HG03457 (cell line): ENCODE measurements at regions not wholly inside any gene's neighbourhood (a gene's known extent, or its start where the extent isn't known, plus 50 kb on each side); places are given as distances from the start of the nearest gene placed in this dataset.
"Not testable (repeated sequence)": the region's sequence is repeated elsewhere in the genome, so short reads cannot be mapped to it uniquely, and the experiment has no call there.

ENCODE experiments used
- ATAC-seq: cut with Tn5 transposase; IDR thresholded peaks from one replicate; pipeline ENCODE4 v1.9.1; 2021; ENCODE audit warnings: moderate number of reproducible peaks; ENCODE audit not compliant: unreplicated experiment

- ATAC-seq = no peak
Measured at GRCh38 chr10:63836666-63837442, 315.7 kb downstream of the REEP3 start.

- ATAC-seq = no peak
Measured at GRCh38 chr10:63841761-63842160, 320.6 kb downstream of the REEP3 start.

- no peak for ATAC-seq
Measured at GRCh38 chr10:63843107-63843506, 321.9 kb downstream of the REEP3 start.

GRCh38 chr10:63848871-63849270 lies 327.7 kb downstream of the REEP3 start:
- not testable (repeated sequence) for ATAC-seq

GRCh38 chr10:63862860-63863259 lies 341.7 kb downstream of the REEP3 start:
- ATAC-seq = no peak

GRCh38 chr10:63865210-63865609 lies 344.0 kb downstream of the REEP3 start:
- ATAC-seq = no peak

- ATAC-seq = peak; percentile 86
Measured at GRCh38 chr10:63866075-63866746, 345.0 kb downstream of the REEP3 start.

- no peak for ATAC-seq
Measured at GRCh38 chr10:63866747-63867140, 345.5 kb downstream of the REEP3 start.

GRCh38 chr10:63878428-63878827 lies 357.2 kb downstream of the REEP3 start:
- ATAC-seq = no peak

- ATAC-seq = no peak
Measured at GRCh38 chr10:63883861-63884260, 362.7 kb downstream of the REEP3 start.

GRCh38 chr10:63884426-63884825 lies 363.2 kb downstream of the REEP3 start:
- ATAC-seq = no peak

- ATAC-seq = no peak
Measured at GRCh38 chr10:63885156-63885555, 364.0 kb downstream of the REEP3 start.

- ATAC-seq = no peak
Measured at GRCh38 chr10:63886281-63887022, 365.3 kb downstream of the REEP3 start.

- ATAC-seq = no peak
Measured at GRCh38 chr10:63887023-63887589, 365.9 kb downstream of the REEP3 start.

GRCh38 chr10:63887600-63888370 lies 366.6 kb downstream of the REEP3 start:
- no peak for ATAC-seq

- no peak for ATAC-seq
Measured at GRCh38 chr10:63889803-63890202, 368.6 kb downstream of the REEP3 start.

- ATAC-seq = no peak
Measured at GRCh38 chr10:63896992-63897391, 375.8 kb downstream of the REEP3 start.

- no peak for ATAC-seq
Measured at GRCh38 chr10:63899673-63900300, 378.6 kb downstream of the REEP3 start.

- ATAC-seq = no peak
Measured at GRCh38 chr10:63901228-63901627, 380.0 kb downstream of the REEP3 start.

- ATAC-seq = no peak
Measured at GRCh38 chr10:63901881-63902280, 380.7 kb downstream of the REEP3 start.
